ENCODE measurements at regions not wholly inside any gene's neighbourhood (a gene's known extent, or its start where the extent isn't known, plus 50 kb on each side); places are given as distances from the start of the nearest gene placed in this dataset.

DNA sequence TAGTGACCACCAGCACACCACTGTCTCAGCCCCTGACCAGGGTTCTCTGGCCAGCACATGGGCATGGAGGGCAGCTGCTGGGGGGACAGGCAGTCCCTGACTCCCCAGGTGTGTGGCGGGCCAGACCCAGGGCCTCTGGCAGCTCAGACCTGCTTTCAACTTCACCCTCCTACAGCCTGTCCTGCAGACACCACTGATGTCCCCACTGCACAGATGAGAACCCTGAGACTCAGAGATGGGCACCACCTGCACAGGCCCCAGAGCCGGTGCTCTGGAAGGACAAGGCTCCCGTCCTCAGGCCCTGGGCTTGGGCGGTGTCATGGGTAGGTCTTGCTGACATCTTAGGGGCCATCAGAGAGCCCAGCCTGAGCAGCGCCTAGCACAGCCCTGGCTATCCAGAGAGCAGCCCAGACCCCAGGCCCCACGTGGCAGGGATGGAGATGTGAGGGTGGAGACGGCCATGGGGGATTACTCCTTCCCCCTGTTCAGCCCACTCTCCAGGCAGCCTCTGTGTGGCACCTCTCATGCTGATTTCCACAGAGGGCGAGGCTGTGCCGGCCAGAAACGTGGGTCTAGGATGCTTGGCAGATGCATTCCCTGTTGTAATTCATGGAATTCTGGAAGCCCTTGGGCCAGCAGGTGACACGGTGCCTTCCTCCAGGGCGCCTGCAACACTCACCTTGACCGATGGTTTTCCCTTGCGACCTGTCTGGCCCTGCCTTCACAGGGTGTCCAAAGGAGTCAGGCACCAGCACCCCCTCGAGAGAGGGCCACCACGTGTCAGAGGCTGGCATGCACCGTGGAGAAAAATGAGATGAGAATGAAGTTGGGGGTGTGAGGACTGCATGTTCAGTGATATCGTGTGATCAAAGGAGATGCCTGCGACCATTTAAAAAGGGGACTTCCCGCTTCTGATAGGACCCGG lies 61.2 kb upstream of the GLI2 start:
- DNase-seq (ENCODE audit: low read depth, low spot score) = no peak

DNA sequence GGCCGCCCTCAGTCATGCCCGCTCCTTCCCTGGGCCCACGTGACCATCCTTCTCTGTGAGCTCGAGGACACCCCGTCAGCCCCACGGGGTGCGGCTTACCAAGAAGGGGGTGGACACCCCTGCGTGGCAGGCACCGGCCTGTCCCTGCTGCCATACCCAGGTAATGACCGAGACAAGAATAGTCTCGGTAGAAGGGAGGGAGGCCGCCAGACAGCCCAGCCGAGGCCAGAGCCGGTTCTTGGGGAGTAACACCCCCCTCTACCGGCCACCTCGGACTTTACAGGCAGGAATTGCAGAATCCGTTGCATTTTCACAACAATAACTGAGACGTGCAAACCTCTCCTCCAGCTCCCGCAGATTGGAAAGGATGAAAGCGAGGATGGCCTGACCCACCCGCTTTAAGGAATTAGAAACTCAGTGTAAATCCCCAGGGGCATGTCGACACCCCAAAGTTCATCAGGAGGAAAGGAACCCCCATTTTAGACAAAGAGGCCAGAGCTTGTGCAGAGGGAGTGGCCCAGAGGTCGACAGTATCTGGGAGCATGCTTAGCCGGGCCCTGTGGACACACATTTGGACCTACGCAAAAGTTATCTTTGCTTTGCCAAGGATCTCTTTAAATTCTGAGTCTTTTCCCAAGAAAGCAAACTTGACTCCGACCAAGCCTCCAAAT lies 60.1 kb upstream of the GLI2 start:
- no peak for DNase-seq (ENCODE audit: low read depth, low spot score)

DNA sequence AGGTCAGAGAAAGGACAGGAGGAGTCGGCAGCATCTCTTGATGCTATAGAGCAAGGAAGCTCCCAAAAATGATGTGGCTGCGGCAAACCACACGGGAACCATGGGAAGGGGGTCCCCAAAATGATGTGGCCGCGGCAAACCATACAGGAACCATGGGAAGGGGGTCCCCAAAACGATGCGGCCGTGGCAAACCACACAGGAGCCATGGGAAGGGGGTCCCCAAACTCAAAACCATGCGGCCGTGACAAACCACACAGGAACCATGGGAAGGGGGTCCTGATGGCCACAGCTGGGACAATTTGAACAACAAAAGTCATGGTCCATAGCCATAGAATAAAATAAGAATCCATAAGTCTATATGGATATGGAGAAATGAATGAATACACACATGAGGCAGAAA lies 58.4 kb upstream of the GLI2 start:
- no peak for DNase-seq (ENCODE audit: low read depth, low spot score)

DNA sequence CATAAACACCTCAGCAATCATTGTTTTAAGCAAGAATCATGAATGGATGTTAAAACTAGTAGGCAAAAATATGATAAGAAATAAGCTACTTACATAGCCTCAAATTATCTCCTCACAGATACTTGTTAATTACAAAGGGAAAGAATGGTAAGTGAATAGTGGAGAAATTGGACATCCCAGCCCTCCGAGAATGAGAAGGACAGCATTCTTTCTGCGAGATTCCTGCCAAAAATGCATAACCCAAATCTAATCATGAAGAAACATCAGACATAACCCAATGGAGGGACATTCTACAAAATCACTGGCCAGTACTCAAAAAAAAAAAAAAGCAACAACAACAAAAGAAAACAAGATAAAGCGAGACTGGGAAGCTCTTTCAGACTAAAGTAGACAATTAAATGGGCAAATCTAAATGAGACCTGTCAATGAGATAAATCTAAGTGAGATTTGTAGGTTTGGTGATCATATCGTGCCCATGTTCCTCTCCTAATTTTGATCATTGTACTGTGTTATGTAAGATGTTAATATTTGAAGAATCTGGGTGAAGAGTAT lies 57.9 kb upstream of the GLI2 start:
- no peak for DNase-seq (ENCODE audit: low read depth, low spot score)

DNA sequence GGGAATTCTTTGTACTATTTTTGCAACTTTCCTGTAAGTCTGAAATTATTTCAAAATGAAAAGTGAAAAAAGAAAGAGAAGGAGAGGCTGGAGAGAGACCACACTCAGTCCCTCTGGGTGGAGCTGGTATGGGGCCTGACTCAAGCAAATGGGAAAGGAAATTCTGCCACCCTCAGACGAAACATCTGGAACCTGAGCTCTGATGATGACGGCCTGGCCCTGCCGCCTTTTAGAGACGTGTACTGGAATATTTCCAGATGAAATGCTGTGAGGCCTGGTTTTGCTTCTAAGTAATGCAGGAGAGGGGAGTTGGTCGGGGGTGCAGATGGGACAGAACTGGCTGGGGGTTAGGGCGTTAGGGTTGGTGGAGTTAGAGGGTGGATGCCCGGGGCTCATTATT lies 57.4 kb upstream of the GLI2 start:
- no peak for DNase-seq (ENCODE audit: low read depth, low spot score)

DNA sequence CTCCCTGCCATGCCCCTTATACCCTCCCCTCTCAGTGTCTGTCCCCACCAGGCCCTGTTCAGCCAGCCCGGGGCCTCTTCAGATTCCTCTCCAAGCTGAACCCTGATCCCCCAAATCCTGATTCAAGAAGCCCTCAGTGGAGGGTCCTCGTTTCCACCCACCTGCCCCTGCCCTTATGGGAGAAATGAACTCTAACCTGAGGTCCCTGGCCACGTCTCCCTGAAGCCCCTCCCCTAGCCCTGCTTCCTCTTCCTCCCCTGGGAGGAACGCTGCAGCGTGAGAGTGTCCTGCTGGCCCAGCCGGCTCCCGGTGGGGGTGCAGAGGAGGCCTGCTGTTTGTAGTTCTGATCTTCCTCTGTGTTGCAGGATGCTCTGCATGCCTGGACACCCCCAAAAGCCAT lies 56.7 kb upstream of the GLI2 start:
- DNase-seq (ENCODE audit: low read depth, low spot score) = no peak

DNA sequence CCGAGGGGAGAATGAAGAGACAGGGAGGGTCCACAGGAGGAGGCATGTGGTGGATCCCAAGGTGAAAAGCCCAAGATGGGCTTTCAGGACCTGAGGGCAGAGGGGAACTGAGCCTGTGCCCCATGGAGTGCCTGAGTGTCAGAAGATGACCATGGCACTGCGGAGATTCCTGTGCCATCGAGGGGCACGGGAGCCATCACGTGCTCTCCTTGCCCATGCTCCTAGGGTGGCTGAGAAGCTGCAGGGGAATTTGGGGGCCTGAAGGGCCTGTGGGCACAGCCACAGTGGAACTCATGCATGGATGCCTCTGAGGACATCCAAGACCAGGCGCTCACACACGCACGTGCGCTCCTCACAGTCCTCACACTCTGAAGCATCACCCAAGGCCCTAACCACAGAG lies 56.1 kb upstream of the GLI2 start:
- no peak for DNase-seq (ENCODE audit: low read depth, low spot score)

DNA sequence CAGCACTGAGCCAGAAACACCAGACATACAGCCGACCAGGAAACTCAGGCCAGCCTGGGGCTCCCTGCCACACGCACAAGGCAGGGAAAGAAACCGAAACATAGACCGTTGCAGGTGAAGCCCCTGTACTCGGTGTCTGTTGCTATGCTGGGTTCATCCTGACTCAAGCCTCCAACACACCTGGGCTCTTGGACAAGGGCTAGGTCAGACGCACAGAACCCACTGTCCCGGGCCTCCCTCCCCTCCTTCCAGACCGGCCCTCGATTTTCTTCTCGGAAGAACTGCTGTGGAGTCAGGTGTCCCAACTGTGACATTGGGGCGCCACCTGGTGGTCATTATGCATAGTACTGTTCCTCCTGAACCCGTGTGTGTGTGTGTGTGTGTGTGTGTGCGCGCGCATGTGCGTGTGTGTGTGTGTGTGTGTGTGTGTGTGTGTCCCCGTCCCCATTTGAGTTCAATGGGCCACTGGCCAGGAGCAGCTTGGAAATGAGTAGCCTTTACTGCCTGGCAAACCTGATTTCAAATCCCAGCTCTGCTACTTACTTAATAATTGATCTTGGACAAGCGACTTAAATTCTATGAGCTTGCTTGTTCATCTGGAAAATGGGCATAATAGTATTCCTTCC lies 55.4 kb upstream of the GLI2 start:
- peak; percentile 25 for DNase-seq (ENCODE audit: low read depth, low spot score)

DNA sequence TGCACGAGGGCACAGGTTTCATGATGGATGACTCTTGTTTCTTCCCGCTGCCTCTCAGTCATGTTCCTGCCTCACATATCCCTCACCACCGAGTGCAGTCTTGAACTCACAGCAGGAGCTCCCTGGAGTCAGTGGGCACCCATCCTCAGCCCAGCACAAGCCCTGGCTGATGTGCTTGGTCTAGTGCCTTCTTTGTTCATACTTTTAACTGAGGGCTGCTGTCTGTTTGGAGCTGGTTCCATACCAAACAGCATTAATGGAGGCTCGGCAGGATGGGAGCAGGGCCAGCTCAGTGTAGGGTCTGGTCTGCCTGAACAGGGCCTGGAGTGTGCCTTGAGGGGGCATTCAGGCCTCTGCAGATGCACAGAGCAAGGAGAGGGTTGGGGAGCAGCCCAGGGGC lies 54.5 kb upstream of the GLI2 start:
- DNase-seq (ENCODE audit: low read depth, low spot score) = no peak

DNA sequence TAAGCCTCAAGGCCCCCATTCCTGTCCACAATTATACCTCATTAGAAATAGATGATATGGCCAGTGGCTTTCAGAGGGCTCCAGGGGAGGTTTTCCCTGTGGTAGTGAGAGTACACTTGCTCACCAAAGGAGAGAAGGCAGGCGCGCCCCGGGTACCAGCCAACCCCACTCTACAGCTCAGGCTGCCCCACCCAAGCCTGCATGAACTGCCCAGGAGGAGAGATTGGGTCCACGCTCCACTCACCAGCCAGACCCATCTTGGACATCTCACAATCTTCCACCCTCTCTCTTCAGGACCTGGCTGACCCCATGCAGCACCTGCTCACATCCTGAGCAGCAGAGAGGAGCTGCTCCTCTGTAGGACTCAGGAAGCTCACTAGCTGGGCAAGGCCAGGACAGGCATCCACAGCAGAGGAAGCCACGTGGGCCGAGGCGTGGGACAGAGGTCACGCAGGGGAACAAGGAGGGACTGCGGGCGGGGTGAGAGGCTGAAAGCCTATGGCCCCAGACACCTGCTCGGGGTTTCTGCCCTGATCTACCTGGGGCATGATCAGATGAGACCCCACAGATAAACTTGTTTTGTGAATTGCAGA lies 53.9 kb upstream of the GLI2 start:
- no peak for DNase-seq (ENCODE audit: low read depth, low spot score)

DNA sequence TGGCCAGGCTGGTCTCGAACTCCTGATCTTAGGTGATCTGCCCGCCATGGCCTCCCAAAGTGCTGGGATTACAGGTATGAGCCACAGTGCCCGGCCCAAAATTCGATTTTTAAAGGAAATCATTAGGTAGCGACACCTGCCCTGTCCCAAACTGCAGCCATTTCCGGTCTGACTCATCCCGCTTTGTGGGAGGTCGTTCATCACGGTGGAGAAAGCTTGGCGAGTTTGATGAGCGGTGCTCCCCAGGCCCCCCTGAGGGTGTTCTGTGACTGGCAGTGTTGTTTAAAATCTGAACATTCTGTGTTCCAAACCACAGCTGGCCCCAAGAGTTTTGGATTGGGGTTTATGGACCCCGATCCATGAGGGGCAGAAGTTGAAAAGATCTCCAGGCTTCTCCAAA lies 53.0 kb upstream of the GLI2 start:
- no peak for DNase-seq (ENCODE audit: low read depth, low spot score)

DNA sequence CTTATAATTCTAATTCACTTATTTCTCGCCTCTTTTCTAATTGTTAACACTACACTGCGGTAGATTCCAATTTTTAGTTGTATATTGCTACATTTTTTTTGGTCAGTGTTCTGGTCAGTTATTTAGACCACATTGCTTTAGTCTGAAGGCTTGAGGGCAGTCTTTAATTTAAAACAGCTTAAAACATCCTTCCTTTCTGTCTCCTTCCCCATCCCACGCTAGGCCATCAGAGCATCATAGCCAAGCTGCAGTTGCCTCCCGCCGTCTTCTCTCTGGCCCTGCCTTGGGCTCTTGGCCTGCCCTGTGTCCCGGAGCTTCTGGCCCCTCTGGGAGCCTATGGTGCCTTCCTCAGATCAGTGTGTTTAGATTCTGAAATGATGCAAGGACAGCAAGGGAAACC lies 52.6 kb upstream of the GLI2 start:
- DNase-seq (ENCODE audit: low read depth, low spot score) = no peak

DNA sequence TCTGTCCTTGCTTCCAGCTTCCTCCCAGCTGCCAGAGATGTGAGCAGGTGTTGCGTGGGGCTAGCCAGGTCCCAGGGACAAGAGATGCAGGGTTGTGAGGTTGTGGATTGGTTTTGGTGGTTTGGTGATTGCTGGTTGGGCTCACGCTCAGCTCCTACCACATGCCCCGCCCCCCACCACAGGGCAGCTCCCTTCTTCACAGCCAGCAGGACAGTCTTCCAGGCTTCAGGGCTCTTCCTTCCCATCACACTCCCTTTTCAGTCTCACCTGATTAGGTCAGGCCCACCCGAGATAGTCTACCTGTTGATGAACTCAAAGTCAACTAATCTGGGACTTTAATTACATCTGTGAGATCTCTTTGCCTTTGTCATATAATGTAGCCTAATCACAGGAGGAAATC lies 52.0 kb upstream of the GLI2 start:
- DNase-seq (ENCODE audit: low read depth, low spot score) = no peak

DNA sequence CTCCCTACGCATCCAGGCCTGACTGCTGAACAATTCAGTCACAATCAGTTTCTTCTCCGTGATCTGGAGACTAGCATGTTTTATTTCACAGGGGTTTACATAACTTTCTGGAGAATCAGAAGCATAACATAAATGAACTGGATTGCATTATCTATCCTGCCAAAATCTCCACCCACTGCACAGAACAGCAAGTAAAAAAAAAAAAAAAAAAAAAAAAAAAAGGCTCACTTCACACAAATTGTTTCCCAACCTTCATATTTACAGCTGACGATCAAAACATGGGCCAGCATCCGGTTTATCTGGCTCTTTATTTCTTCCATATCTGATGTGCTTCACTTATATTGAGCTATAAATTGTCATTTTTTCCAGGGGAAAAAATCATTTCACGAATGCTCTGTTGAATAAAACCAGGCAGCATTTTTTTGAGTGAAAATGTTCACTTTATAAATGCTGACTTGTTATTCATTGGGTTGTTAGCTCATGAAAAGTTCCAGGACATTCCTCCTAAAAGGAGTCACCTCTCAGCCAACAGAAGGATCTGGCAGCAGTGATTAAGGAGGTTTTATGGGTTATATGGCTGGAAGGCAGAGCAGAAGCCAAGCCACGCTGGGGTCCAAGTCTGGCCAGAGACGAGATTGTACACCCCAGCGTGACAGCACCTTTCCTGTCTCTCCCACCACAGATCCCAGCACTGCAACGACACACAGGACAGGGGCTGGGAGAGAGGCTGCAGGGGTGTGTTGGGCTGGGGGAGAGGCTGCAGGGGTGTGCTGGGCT lies 51.2 kb upstream of the GLI2 start:
- DNase-seq (ENCODE audit: low read depth, low spot score) = no peak

DNA sequence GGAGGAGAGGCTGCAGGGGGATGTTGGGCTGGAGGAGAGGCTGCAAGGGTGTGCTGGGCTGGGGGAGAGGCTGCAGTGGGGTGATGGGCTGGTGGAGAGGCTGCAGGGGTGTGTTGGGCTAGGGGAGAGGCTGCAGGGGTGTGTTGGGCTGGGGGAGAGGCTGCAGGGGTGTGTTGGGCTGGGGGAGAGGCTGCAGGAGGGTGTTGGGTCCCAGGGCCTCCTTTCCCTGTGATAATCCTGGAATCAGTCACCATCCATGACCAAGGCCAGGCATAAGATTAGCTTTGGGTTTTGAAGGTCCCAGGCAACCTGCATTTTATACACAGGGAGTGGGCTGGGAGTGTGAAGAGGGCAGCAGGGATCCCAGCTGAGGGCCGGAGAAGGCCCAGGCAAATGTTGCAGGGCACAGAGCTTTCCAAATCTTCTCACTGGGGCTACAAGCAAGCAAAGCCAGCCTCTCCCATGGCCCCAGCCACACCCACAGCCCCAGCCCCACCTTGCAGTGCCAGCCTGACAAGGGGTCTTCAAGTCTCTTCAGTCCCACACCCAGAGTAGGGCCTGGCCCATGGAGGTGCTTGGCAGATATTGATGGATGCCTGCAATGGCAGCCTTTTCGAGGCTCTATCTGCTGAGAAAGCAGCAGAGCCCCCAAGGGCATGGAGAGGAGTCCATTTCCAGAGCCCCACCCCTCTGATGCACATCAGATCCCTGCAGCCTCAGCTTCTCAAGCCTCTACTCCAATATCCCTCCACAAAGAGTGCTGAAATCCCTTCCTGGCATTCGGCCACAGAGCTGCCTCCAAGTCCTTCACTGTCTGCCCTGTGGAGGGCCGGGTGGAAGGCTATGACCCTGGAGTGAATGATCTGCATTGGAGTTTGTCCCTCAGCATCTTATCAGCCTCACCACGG lies 50.3 kb upstream of the GLI2 start:
- no peak for DNase-seq (ENCODE audit: low read depth, low spot score)
